ENCODE measurements at regions not wholly inside any gene's neighbourhood (a gene's known extent, or its start where the extent isn't known, plus 50 kb on each side); places are given as distances from the start of the nearest gene placed in this dataset.

- TF ChIP-seq POLR2AphosphoS5 (IDR thresholded peaks at IDR 0.05; ENCODE audit: insufficient read depth in 1 of 2, low read depth in 1 of 2) (no peak), CTCF (IDR thresholded peaks at IDR 0.05) (no peak), POLR2A (IDR thresholded peaks at IDR 0.05) (no peak)
These were observed 510.6 kb upstream of the SGO1 start for GRCh38 chr3:20696388-20697150.

Data from vagina (tissue), 2 donors.